IMR-90 (cell line): ENCODE measurements at regions not wholly inside any gene's neighbourhood (a gene's known extent, or its start where the extent isn't known, plus 50 kb on each side); places are given as distances from the start of the nearest gene placed in this dataset.

Source experiments
- ATAC-seq: fragments of 200-7000 bp; cut with Tn5 transposase; 2 replicates; pipeline ENCODE4 v1.9.1; 2020; ENCODE audit warnings: low read depth, mild to moderate bottlenecking, moderate library complexity
- BruUV-seq: library from RNA; stranded (reverse); fragments of 400-500 nt; replicated peaks from 2 replicates; lab custom pipeline; 2021; lab: Mats Ljungman, UMichigan
- CTCF ChIA-PET: fragments of 300-600 bp; formaldehyde crosslinking; extraction: SDS; loops from one replicate; lab custom pipeline; 2021; ENCODE audit warnings: antibody characterized with exemption; lab: Yijun Ruan, JAX
- POLR2A ChIA-PET: fragments of 300-600 bp; sonication (Branson Sonifier 250); formaldehyde crosslinking; loops from one replicate; lab custom pipeline; 2022; ENCODE audit warnings: antibody characterized with exemption; ENCODE audit not compliant: unreplicated experiment; lab: Charles Lee
- DNase-seq: peaks from one replicate; pipeline ENCODE4 v3.0.0; 2013
- H2AFZ ChIP-seq: replicated peaks from 2 replicates; pipeline ENCODE3; 2013; ENCODE audit warnings: low read length, mild to moderate bottlenecking; ENCODE audit not compliant: poor library complexity
- H2AK5ac ChIP-seq: 2 replicates; pipeline ENCODE4 v1.6.1; 2013; ENCODE audit warnings: low read depth, low read length, inconsistent platforms
- H2AK9ac ChIP-seq: replicated peaks from 2 replicates; pipeline ENCODE3; 2013; ENCODE audit warnings: mild to moderate bottlenecking, low read depth, low read length, moderate library complexity; ENCODE audit not compliant: poor library complexity
- H2BK120ac ChIP-seq: 2 replicates; pipeline ENCODE4 v1.6.1; 2013; ENCODE audit warnings: low read depth, low read length, inconsistent platforms
- H2BK15ac ChIP-seq: 3 replicates; pipeline ENCODE4 v1.6.1; 2013; ENCODE audit warnings: low read depth, low read length, inconsistent platforms
- H2BK20ac ChIP-seq: 2 replicates; pipeline ENCODE4 v1.6.1; 2013; ENCODE audit warnings: low read depth, mild to moderate bottlenecking, inconsistent platforms, low read length, moderate library complexity
- H2BK5ac ChIP-seq: 2 replicates; pipeline ENCODE4 v1.6.1; 2013; ENCODE audit warnings: mild to moderate bottlenecking, low read depth, low read length, inconsistent platforms; ENCODE audit not compliant: poor library complexity, severe bottlenecking
- H3K14ac ChIP-seq: replicated peaks from 2 replicates; pipeline ENCODE4 v1.6.1; 2013; ENCODE audit warnings: low read depth, low read length, inconsistent platforms
- H3K18ac ChIP-seq: 2 replicates; pipeline ENCODE4 v1.6.1; 2013; ENCODE audit warnings: low read depth, low read length, control low read depth
- H3K23ac ChIP-seq: 2 replicates; pipeline ENCODE4 v1.6.1; 2013; ENCODE audit warnings: low read depth, low read length, inconsistent platforms
- H3K27ac ChIP-seq: 2 replicates; pipeline ENCODE4 v1.5.1; 2013; ENCODE audit warnings: mild to moderate bottlenecking, control low read depth, low read length; ENCODE audit not compliant: insufficient read depth
- H3K27me3 ChIP-seq: 2 replicates; pipeline ENCODE4 v1.6.1; 2013; ENCODE audit warnings: low read length; ENCODE audit not compliant: control insufficient read depth, insufficient read depth
- H3K36me3 ChIP-seq: 2 replicates; pipeline ENCODE4 v1.6.1; 2013; ENCODE audit warnings: low read length, mixed read lengths; ENCODE audit not compliant: control insufficient read depth, insufficient read depth
- H3K4ac ChIP-seq: 2 replicates; pipeline ENCODE4 v1.6.1; 2013; ENCODE audit warnings: low read depth, low read length, inconsistent platforms
- H3K4me1 ChIP-seq: 2 replicates; pipeline ENCODE4 v1.6.1; 2013; ENCODE audit warnings: low read length, mixed read lengths; ENCODE audit not compliant: control insufficient read depth, insufficient read depth
- H3K4me2 ChIP-seq: 2 replicates; pipeline ENCODE4 v1.6.1; 2013; ENCODE audit warnings: low read depth, mild to moderate bottlenecking, control low read depth, low read length, moderate library complexity
- H3K4me3 ChIP-seq: 2 replicates; pipeline ENCODE4 v1.5.1; 2013; ENCODE audit warnings: low read depth, mild to moderate bottlenecking, control low read depth, low read length, moderate library complexity; ENCODE audit not compliant: insufficient read depth
- H3K56ac ChIP-seq: 2 replicates; pipeline ENCODE4 v1.6.1; 2013; ENCODE audit warnings: low read length, inconsistent platforms; ENCODE audit not compliant: insufficient read depth; ENCODE audit errors: extremely low read depth
- H3K79me1 ChIP-seq, 2 experiments: 2 replicates each; pipeline ENCODE4 v1.6.1; 2013; ENCODE audit warnings: low read length in 2 of 2, inconsistent platforms in 1 of 2, low read depth in 1 of 2
- H3K9ac ChIP-seq: 2 replicates; pipeline ENCODE4 v1.6.1; 2013; ENCODE audit warnings: low read depth, low read length, control low read depth
- H3K9me1 ChIP-seq: 2 replicates; pipeline ENCODE4 v1.6.1; 2013; ENCODE audit warnings: low read length, inconsistent platforms; ENCODE audit not compliant: insufficient read depth
- H3K9me3 ChIP-seq: 2 replicates; pipeline ENCODE4 v1.6.1; 2013; ENCODE audit warnings: low read length; ENCODE audit not compliant: control insufficient read depth, insufficient read depth
- H4K20me1 ChIP-seq: 2 replicates; pipeline ENCODE4 v1.6.1; 2013; ENCODE audit warnings: low read length, inconsistent platforms; ENCODE audit not compliant: insufficient read depth
- H4K5ac ChIP-seq: 2 replicates; pipeline ENCODE4 v1.6.1; 2013; ENCODE audit warnings: mild to moderate bottlenecking, low read depth, low read length, control low read depth
- H4K8ac ChIP-seq, 2 experiments: 2 replicates each; pipeline ENCODE4 v1.6.1; 2013; ENCODE audit warnings: low read depth in 2 of 2, low read length in 2 of 2, control low read depth in 1 of 2, inconsistent platforms in 1 of 2
- H4K91ac ChIP-seq: 2 replicates; pipeline ENCODE4 v1.6.1; 2013; ENCODE audit warnings: low read depth, low read length, inconsistent platforms; ENCODE audit not compliant: insufficient read depth
- CHD1 ChIP-seq: IDR thresholded peaks from 2 replicates; pipeline ENCODE4 v1.6.1; 2012; ENCODE audit warnings: low read depth, low read length, improper control_type of control experiment
- CTCF ChIP-seq: conservative IDR thresholded peaks from 2 replicates; pipeline ENCODE4 v1.5.1; 2012; ENCODE audit warnings: mild to moderate bottlenecking, low read depth, low read length, improper control_type of control experiment
- MAFK ChIP-seq: IDR thresholded peaks from 2 replicates; pipeline ENCODE4 v1.6.1; 2012; ENCODE audit warnings: low read depth, low read length, improper control_type of control experiment
- NFE2L2 ChIP-seq: fragments of 150-350 bp; IDR thresholded peaks from 2 replicates; pipeline ENCODE4 v1.6.1; 2016; ENCODE audit warnings: low read depth, mild to moderate bottlenecking, low read length
- USF2 ChIP-seq: fragments of 150-350 bp; IDR thresholded peaks from 2 replicates; pipeline ENCODE4 v1.6.1; 2017; ENCODE audit warnings: mild to moderate bottlenecking, antibody characterized with exemption, low read length, low read depth
- WGBS, 2 experiments: methylation state at CpG; one replicate each; pipeline versions ENCODE4 v1.1.5 to v1.1.7; 2013; ENCODE audit warnings: missing lambda C conversion rate in 2 of 2; ENCODE audit not compliant: insufficient read length in 1 of 2; ENCODE audit errors: extremely low coverage in 2 of 2; 5-methylcytosine and 5-hydroxymethylcytosine counted together
- dilution Hi-C: fragments of 300-500 bp; cut with HindIII; formaldehyde crosslinking; loops from one replicate; pipeline ENCODE4 v1.14.3; 2018; ENCODE audit warnings: low sequenced_read_pairs; ENCODE audit not compliant: unreplicated experiment
- in situ Hi-C: fragments of 300-500 bp; cut with MboI; formaldehyde crosslinking; loops from 3 replicates; pipeline ENCODE4 v1.14.3; 2019; ENCODE audit warnings: low sequenced_read_pairs, inconsistent platforms, mixed read lengths
- intact Hi-C: fragments of 100-400 bp; cut with micrococcal nuclease; formaldehyde crosslinking; loops from 2 replicates; pipeline ENCODE4 v1.10.0; 2022

- CTCF ChIA-PET: no interaction called here
- Histone ChIP-seq H3K9ac (no peak overlapping the region), H4K20me1 (no peaks in the 10 kb centered on the region), H4K5ac (no peak overlapping the region), H3K27me3 (no peaks in the 10 kb centered on the region), H2AK5ac (no peak overlapping the region), H2BK20ac (no peak overlapping the region), H2AK9ac (no peak overlapping the region), H3K4ac (no peak overlapping the region), H3K4me2 (no peak overlapping the region), H2AFZ (no peak overlapping the region), H3K23ac (peak overlapping the region; percentile 48; the same call in 1 of the 2 replicates), H4K91ac (no peak overlapping the region), H2BK5ac (no peak overlapping the region), H3K9me3 (no peaks in the 10 kb centered on the region), H3K18ac (no peak overlapping the region), H3K27ac (no peak overlapping the region), H3K14ac (0 out of 2 replicates have a peak overlapping the region, but pooled peaks have one; percentile 47), H4K8ac (no peak overlapping the region), H3K4me3 (no peak overlapping the region), H3K4me1 (peaks cover 14% of the 10 kb centered on the region), H2BK120ac (no peak overlapping the region), H3K9me1 (peaks cover 11% of the 10 kb centered on the region), H3K56ac (no peak overlapping the region), H3K79me1 (no peaks in the 10 kb centered on the region), H3K36me3 (no peaks in the 10 kb centered on the region), H2BK15ac (no peak overlapping the region)
- dilution Hi-C loops (no loop called here), intact Hi-C loops (no loop called here), in situ Hi-C loops (loop anchor here (10.0 kb wide), 1 partner anchor 151 kb away; the partner anchor contains the start of gene MEX3B)
- ATAC-seq (no peak), DNase-seq (no peak)
- WGBS, 2 experiments: 20% methylated on average over 1 of the region's 4 CpGs; no CpG with 5 or more reads in 1 of the 2 experiments
- POLR2A ChIA-PET: no interaction called here
- BruUV-seq: no TSS peak
- TF ChIP-seq USF2: no peak
- no peak for TF ChIP-seq CHD1
- TF ChIP-seq MAFK: no peak
- no peak for TF ChIP-seq NFE2L2
- no peak for TF ChIP-seq CTCF
Observed at GRCh38 chr15:81893182-81893835, 152.5 kb downstream of the MEX3B start.
